Body of pancreas (tissue), 4 donors: ENCODE measurements at regions not wholly inside any gene's neighbourhood (a gene's known extent, or its start where the extent isn't known, plus 50 kb on each side); places are given as distances from the start of the nearest gene placed in this dataset.

ENCODE experiments used
- POLR2A ChIP-seq, 3 donors: fragments of 450-650 bp; IDR thresholded peaks; one replicate each; pipeline ENCODE4 v1.6.1; 2016; ENCODE audit warnings: antibody characterized with exemption in 3 of 3, mild to moderate bottlenecking in 2 of 3
- TF ChIP-seq, protein P1 (sequence below), 7 experiments: fragments of 450-650 bp in 4 of 7; fragments of 200-600 bp in 3 of 7; sonication (generic) in 3 of 7; IDR thresholded peaks; one replicate each; pipeline ENCODE4 v1.5.1; 2016 to 2019; ENCODE audit warnings: antibody characterized with exemption in 7 of 7

DNA sequence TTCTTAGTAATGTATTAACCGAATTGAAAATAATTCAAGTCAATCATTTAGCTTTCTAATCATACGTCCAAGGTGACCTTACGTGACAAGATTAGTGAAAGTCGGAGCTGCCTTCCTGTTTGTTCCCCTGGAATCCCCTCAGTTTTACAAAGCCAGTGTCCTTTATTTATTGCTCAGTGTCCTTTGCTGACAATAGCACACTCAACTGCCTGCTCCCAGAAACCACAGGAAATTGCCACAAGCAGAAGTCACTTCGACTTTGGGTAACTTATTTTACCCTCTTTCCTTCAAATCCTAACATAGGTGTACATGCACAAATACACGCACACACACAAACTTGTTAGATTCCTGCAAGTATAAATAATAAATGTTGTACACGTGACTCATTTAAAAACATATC lies 1167.7 kb upstream of the ADGRB3 start:
- TF ChIP-seq, protein P1, sequence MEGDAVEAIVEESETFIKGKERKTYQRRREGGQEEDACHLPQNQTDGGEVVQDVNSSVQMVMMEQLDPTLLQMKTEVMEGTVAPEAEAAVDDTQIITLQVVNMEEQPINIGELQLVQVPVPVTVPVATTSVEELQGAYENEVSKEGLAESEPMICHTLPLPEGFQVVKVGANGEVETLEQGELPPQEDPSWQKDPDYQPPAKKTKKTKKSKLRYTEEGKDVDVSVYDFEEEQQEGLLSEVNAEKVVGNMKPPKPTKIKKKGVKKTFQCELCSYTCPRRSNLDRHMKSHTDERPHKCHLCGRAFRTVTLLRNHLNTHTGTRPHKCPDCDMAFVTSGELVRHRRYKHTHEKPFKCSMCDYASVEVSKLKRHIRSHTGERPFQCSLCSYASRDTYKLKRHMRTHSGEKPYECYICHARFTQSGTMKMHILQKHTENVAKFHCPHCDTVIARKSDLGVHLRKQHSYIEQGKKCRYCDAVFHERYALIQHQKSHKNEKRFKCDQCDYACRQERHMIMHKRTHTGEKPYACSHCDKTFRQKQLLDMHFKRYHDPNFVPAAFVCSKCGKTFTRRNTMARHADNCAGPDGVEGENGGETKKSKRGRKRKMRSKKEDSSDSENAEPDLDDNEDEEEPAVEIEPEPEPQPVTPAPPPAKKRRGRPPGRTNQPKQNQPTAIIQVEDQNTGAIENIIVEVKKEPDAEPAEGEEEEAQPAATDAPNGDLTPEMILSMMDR (IDR thresholded peaks at IDR 0.05): no peak
- no peak for TF ChIP-seq POLR2A (IDR thresholded peaks at IDR 0.05)
